ENCODE measurements at regions not wholly inside any gene's neighbourhood (a gene's known extent, or its start where the extent isn't known, plus 50 kb on each side); places are given as distances from the start of the nearest gene placed in this dataset.

DNA sequence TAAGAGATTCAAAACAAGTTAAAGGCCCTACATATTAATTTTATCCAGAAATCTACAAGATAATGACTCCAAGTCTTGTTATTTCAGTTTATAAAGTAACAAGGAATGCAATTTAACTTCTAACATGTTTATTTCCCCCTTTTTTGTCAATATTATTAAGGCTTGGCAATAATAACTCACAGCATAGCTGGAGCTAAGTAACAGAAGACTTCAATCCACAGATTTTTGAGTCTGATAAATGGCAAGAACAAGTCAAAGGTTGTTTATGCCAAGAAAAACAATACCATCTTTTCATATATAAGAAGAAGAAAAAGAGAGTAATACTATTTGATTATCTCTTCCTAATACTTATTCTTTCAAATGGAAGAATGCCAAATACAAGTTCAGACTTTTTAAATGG, 631.0 kb upstream of the CCDC54 start:
- TF ChIP-seq POLR2A (IDR thresholded peaks at IDR 0.05; ENCODE audit: low read depth): no peak
- no peak for TF ChIP-seq EP300 (IDR thresholded peaks at IDR 0.05)
- no peak for TF ChIP-seq CTCF (IDR thresholded peaks at IDR 0.05)
- no peak for TF ChIP-seq POLR2AphosphoS5 (IDR thresholded peaks at IDR 0.05)

Measured in esophagus muscularis mucosa (tissue), 4 donors.